ENCODE measurements at regions not wholly inside any gene's neighbourhood (a gene's known extent, or its start where the extent isn't known, plus 50 kb on each side); places are given as distances from the start of the nearest gene placed in this dataset.

DNA sequence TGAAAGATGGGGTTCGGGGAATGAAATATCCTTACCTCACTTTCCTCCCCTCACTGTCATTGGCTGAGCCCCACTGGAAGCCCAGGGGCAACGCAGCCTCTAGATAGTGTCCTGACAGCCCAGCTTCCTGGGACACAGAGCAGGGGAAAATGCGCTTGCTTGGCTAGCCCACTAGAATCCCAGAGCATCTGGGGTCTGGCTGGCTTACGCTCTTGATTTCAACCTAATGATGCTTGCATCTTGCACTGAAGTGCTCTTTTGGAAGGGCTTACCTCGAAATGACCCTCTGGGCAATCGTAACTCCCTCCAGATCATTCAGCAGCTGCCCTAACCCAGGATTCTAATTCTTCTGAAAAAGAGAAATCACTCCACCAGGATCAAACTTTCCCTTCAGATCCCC, 147.6 kb downstream of the SOX9 start:
- no peaks in the 10 kb centered on the region for H3K36me3 ChIP-seq (ENCODE audit: control insufficient read depth in 4 of 4, insufficient read depth in 3 of 4, low read depth in 1 of 4, low read length in 3 of 4)
- H3K27ac ChIP-seq (ENCODE audit: low read depth in 1 of 2, low read length in 2 of 2) = no peak overlapping the region
- TF ChIP-seq, protein P1, sequence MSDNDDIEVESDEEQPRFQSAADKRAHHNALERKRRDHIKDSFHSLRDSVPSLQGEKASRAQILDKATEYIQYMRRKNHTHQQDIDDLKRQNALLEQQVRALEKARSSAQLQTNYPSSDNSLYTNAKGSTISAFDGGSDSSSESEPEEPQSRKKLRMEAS (IDR thresholded peaks at IDR 0.05) = no peak
- TF ChIP-seq, protein P2, sequence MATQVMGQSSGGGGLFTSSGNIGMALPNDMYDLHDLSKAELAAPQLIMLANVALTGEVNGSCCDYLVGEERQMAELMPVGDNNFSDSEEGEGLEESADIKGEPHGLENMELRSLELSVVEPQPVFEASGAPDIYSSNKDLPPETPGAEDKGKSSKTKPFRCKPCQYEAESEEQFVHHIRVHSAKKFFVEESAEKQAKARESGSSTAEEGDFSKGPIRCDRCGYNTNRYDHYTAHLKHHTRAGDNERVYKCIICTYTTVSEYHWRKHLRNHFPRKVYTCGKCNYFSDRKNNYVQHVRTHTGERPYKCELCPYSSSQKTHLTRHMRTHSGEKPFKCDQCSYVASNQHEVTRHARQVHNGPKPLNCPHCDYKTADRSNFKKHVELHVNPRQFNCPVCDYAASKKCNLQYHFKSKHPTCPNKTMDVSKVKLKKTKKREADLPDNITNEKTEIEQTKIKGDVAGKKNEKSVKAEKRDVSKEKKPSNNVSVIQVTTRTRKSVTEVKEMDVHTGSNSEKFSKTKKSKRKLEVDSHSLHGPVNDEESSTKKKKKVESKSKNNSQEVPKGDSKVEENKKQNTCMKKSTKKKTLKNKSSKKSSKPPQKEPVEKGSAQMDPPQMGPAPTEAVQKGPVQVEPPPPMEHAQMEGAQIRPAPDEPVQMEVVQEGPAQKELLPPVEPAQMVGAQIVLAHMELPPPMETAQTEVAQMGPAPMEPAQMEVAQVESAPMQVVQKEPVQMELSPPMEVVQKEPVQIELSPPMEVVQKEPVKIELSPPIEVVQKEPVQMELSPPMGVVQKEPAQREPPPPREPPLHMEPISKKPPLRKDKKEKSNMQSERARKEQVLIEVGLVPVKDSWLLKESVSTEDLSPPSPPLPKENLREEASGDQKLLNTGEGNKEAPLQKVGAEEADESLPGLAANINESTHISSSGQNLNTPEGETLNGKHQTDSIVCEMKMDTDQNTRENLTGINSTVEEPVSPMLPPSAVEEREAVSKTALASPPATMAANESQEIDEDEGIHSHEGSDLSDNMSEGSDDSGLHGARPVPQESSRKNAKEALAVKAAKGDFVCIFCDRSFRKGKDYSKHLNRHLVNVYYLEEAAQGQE (IDR thresholded peaks at IDR 0.05) = no peak
- TF ChIP-seq TAF1 (conservative IDR thresholded peaks at IDR 0.05) = no peak
- TF ChIP-seq, protein P3, sequence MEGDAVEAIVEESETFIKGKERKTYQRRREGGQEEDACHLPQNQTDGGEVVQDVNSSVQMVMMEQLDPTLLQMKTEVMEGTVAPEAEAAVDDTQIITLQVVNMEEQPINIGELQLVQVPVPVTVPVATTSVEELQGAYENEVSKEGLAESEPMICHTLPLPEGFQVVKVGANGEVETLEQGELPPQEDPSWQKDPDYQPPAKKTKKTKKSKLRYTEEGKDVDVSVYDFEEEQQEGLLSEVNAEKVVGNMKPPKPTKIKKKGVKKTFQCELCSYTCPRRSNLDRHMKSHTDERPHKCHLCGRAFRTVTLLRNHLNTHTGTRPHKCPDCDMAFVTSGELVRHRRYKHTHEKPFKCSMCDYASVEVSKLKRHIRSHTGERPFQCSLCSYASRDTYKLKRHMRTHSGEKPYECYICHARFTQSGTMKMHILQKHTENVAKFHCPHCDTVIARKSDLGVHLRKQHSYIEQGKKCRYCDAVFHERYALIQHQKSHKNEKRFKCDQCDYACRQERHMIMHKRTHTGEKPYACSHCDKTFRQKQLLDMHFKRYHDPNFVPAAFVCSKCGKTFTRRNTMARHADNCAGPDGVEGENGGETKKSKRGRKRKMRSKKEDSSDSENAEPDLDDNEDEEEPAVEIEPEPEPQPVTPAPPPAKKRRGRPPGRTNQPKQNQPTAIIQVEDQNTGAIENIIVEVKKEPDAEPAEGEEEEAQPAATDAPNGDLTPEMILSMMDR (IDR thresholded peaks at IDR 0.05; ENCODE audit: low read depth, low read length, missing input control) = no peak
- TF ChIP-seq, protein P4, sequence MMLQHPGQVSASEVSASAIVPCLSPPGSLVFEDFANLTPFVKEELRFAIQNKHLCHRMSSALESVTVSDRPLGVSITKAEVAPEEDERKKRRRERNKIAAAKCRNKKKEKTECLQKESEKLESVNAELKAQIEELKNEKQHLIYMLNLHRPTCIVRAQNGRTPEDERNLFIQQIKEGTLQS (IDR thresholded peaks at IDR 0.05) = no peak
- TF ChIP-seq GABPA (IDR thresholded peaks at IDR 0.05 in 1 of 2, conservative IDR thresholded peaks at IDR 0.05 in 1 of 2) = no peak
- no peak for TF ChIP-seq FOXA1 (IDR thresholded peaks at IDR 0.05)
- TF ChIP-seq, protein P5, sequence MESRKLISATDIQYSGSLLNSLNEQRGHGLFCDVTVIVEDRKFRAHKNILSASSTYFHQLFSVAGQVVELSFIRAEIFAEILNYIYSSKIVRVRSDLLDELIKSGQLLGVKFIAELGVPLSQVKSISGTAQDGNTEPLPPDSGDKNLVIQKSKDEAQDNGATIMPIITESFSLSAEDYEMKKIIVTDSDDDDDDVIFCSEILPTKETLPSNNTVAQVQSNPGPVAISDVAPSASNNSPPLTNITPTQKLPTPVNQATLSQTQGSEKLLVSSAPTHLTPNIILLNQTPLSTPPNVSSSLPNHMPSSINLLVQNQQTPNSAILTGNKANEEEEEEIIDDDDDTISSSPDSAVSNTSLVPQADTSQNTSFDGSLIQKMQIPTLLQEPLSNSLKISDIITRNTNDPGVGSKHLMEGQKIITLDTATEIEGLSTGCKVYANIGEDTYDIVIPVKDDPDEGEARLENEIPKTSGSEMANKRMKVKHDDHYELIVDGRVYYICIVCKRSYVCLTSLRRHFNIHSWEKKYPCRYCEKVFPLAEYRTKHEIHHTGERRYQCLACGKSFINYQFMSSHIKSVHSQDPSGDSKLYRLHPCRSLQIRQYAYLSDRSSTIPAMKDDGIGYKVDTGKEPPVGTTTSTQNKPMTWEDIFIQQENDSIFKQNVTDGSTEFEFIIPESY (IDR thresholded peaks at IDR 0.05) = no peak
- no peak for TF ChIP-seq YY1 (IDR thresholded peaks at IDR 0.05)
- no peak for TF ChIP-seq JUND (IDR thresholded peaks at IDR 0.05)
- TF ChIP-seq EGR1 (IDR thresholded peaks at IDR 0.05; ENCODE audit: low read depth in 2 of 2) = no peak
- TF ChIP-seq HNF4A (conservative IDR thresholded peaks at IDR 0.05) = no peak
- TF ChIP-seq FOXA2 (IDR thresholded peaks at IDR 0.05) = no peak
- peaks cover 0 to 14% (median 0%) of the 10 kb centered on the region in 4 donors for H3K27me3 ChIP-seq (ENCODE audit: control insufficient read depth in 4 of 4, insufficient read depth in 4 of 4, low read length in 3 of 4)
- H3K4me3 ChIP-seq (ENCODE audit: low read depth in 1 of 3, low read length in 3 of 3) = no peak overlapping the region
- H3K9ac ChIP-seq (ENCODE audit: low read depth in 1 of 2, low read length in 2 of 2) = no peak overlapping the region
- no peak for DNase-seq (ENCODE audit: low spot score)
- peaks cover 0 to 5% (median 0%) of the 10 kb centered on the region in 4 donors for H3K9me3 ChIP-seq (ENCODE audit: control insufficient read depth in 4 of 4, low read length in 3 of 4)
- H3K4me1 ChIP-seq (ENCODE audit: control insufficient read depth in 4 of 4, insufficient read depth in 4 of 4, low read length in 3 of 4) = no peaks in the 10 kb centered on the region
- WGBS = 80% methylated on average over 6 of the region's 6 CpGs

DNA sequence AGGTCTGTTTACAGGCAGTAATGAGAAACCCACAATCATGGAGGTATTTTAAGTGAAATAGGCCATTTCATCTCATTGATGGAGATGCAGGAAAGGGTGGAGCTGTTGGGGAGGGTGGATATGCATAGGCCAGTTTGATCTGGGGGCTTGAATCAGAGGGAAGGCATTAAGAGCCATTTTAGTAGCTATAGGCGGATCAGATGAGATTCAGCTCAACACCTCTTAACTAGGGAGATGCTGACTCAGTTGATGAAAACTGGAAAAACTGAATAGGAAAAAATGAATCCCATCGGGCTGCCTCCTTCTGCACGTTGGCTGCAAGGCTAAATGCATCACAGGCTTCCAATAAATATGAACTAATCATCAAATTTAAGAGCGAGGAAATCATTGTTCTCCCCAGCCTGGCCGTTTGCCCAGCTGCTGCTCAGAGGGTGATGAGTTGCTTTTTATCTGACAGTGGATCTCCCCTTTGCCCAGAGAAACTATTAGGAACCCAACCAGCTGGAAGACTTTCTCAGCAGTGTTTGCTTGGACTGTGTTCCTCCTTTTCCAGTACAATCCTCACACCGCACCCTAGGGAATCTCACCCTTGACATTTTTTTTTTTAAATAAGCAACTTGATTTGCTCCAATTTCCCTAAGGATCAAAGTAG, 149.6 kb downstream of the SOX9 start:
- no peaks in the 10 kb centered on the region for H3K36me3 ChIP-seq (ENCODE audit: control insufficient read depth in 4 of 4, insufficient read depth in 3 of 4, low read depth in 1 of 4, low read length in 3 of 4)
- DNase-seq (ENCODE audit: low spot score) = no peak
- H3K27me3 ChIP-seq (ENCODE audit: control insufficient read depth in 4 of 4, insufficient read depth in 4 of 4, low read length in 3 of 4) = peaks cover 0 to 13% (median 0%) of the 10 kb centered on the region in 4 donors
- H3K27ac ChIP-seq (ENCODE audit: low read depth in 1 of 2, low read length in 2 of 2) = no peak overlapping the region
- 69% methylated on average over 6 of the region's 6 CpGs for WGBS
- H3K4me1 ChIP-seq (ENCODE audit: control insufficient read depth in 4 of 4, insufficient read depth in 4 of 4, low read length in 3 of 4) = no peaks in the 10 kb centered on the region
- no peak overlapping the region for H3K4me3 ChIP-seq (ENCODE audit: low read depth in 1 of 3, low read length in 3 of 3)
- no peak overlapping the region for H3K9ac ChIP-seq (ENCODE audit: low read depth in 1 of 2, low read length in 2 of 2)
- peaks cover 0 to 2% (median 0%) of the 10 kb centered on the region in 4 donors for H3K9me3 ChIP-seq (ENCODE audit: control insufficient read depth in 4 of 4, low read length in 3 of 4)
- TF ChIP-seq JUND (IDR thresholded peaks at IDR 0.05) (no peak), FOXA2 (IDR thresholded peaks at IDR 0.05) (no peak), HNF4G (IDR thresholded peaks at IDR 0.05) (no peak)
- TF ChIP-seq, protein P4 (IDR thresholded peaks at IDR 0.05) = no peak
- TF ChIP-seq, protein P2 (IDR thresholded peaks at IDR 0.05) = no peak
- TF ChIP-seq, protein P5 (IDR thresholded peaks at IDR 0.05) = no peak

All from liver (tissue), 8 donors.